Vagina (tissue), 2 donors: ENCODE measurements at regions not wholly inside any gene's neighbourhood (a gene's known extent, or its start where the extent isn't known, plus 50 kb on each side); places are given as distances from the start of the nearest gene placed in this dataset.

Experiments used
- POLR2A ChIP-seq, 2 donors: fragments of 450-650 bp; IDR thresholded peaks; one replicate each; pipeline ENCODE4 v1.6.1; 2017; ENCODE audit warnings: antibody characterized with exemption in 2 of 2, mild to moderate bottlenecking in 2 of 2, moderate library complexity in 2 of 2
- TF ChIP-seq, protein P1 (sequence below), 3 experiments: fragments of 450-650 bp in 2 of 3; fragments of 200-600 bp in 1 of 3; sonication (generic) in 1 of 3; IDR thresholded peaks; one replicate each; pipeline ENCODE4 v1.5.1; 2017 to 2019; ENCODE audit warnings: antibody characterized with exemption in 3 of 3, mild to moderate bottlenecking in 2 of 3, moderate library complexity in 2 of 3

DNA sequence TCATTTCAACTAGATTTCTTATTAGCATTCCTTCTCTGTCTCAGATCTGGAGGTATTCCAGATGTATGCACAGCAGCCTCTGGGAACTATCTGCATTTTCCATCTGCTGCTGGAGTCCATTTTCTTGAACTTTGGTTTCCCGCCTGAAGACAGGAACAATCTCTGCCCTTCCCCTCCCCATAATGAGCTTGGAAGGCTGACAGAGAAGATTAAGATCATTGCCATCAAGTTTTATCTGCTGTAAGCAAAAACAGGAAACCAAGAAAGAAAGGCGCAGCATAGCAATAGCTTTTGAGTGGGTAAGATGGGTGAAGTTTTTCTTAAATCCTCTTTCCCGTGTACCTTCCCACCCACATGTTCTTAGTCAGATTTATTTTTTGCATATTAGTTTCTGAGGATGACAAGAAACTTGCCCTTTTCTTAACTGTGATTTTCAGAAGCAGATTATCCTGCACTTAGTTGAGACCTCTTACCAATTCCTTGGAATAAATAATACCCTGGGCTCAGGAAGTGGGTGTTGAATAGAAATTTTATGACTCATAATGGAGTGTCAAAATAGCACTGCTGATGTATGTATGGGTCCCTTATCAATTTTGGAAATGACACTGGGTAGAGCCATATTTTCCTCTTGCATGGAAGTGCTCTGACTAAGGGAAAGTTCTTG is 78.3 kb downstream of the CT47B1 start:
- no peak for TF ChIP-seq POLR2A (IDR thresholded peaks at IDR 0.05)
- TF ChIP-seq, protein P1, sequence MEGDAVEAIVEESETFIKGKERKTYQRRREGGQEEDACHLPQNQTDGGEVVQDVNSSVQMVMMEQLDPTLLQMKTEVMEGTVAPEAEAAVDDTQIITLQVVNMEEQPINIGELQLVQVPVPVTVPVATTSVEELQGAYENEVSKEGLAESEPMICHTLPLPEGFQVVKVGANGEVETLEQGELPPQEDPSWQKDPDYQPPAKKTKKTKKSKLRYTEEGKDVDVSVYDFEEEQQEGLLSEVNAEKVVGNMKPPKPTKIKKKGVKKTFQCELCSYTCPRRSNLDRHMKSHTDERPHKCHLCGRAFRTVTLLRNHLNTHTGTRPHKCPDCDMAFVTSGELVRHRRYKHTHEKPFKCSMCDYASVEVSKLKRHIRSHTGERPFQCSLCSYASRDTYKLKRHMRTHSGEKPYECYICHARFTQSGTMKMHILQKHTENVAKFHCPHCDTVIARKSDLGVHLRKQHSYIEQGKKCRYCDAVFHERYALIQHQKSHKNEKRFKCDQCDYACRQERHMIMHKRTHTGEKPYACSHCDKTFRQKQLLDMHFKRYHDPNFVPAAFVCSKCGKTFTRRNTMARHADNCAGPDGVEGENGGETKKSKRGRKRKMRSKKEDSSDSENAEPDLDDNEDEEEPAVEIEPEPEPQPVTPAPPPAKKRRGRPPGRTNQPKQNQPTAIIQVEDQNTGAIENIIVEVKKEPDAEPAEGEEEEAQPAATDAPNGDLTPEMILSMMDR (IDR thresholded peaks at IDR 0.05): no peak
